GM23338 (cell line): ENCODE measurements at regions not wholly inside any gene's neighbourhood (a gene's known extent, or its start where the extent isn't known, plus 50 kb on each side); places are given as distances from the start of the nearest gene placed in this dataset.

Source experiments
- ATAC-seq: fragments of 200-7000 bp; cut with Tn5 transposase; 3 replicates; pipeline ENCODE4 v1.9.1; 2020
- DNase-seq: peaks from one replicate; pipeline ENCODE4 v3.0.0-alpha.2; 2015; ENCODE audit warnings: low spot score
- H2AFZ ChIP-seq: fragments of 200-600 bp; sonication (generic); 2 replicates; pipeline ENCODE4 v1.8.0; 2016; ENCODE audit warnings: antibody characterized with exemption, mild to moderate bottlenecking, moderate library complexity
- H3F3A ChIP-seq: fragments of 200-600 bp; sonication (generic); replicated peaks from 2 replicates; pipeline ENCODE4 v1.8.0; 2017; ENCODE audit warnings: antibody characterized with exemption, mixed run types, low read depth
- H3K27ac ChIP-seq: fragments of 200-600 bp; sonication (generic); 2 replicates; pipeline ENCODE4 v1.6.1; 2016; ENCODE audit warnings: low read depth
- H3K27me3 ChIP-seq: fragments of 200-600 bp; sonication (generic); 2 replicates; pipeline ENCODE4 v1.8.0; 2016; ENCODE audit warnings: mild to moderate bottlenecking, mixed run types, moderate library complexity; ENCODE audit not compliant: insufficient read depth
- H3K36me3 ChIP-seq: fragments of 200-600 bp; sonication (generic); 2 replicates; pipeline ENCODE4 v1.8.0; 2016; ENCODE audit warnings: mild to moderate bottlenecking; ENCODE audit not compliant: insufficient read depth
- H3K4me1 ChIP-seq: fragments of 200-600 bp; sonication (generic); 2 replicates; pipeline ENCODE4 v1.8.0; 2016; ENCODE audit warnings: mild to moderate bottlenecking, moderate library complexity; ENCODE audit not compliant: insufficient read depth
- H3K4me2 ChIP-seq: fragments of 200-600 bp; sonication (generic); 2 replicates; pipeline ENCODE4 v1.7.1; 2017; ENCODE audit warnings: mixed run types
- H3K4me3 ChIP-seq: fragments of 200-600 bp; sonication (generic); 2 replicates; pipeline ENCODE4 v1.6.1; 2016; ENCODE audit warnings: mixed run types
- H3K79me2 ChIP-seq: fragments of 200-600 bp; sonication (generic); replicated peaks from 2 replicates; pipeline ENCODE4 v1.8.0; 2017; ENCODE audit warnings: mild to moderate bottlenecking; ENCODE audit not compliant: insufficient read depth
- H3K9me2 ChIP-seq: fragments of 200-600 bp; sonication (generic); 2 replicates; pipeline ENCODE4 v1.8.0; 2017; ENCODE audit not compliant: insufficient read depth
- H4K20me1 ChIP-seq: fragments of 200-600 bp; sonication (generic); replicated peaks from 2 replicates; pipeline ENCODE4 v1.8.0; 2017; ENCODE audit warnings: mild to moderate bottlenecking; ENCODE audit not compliant: insufficient read depth
- H3K27ac Mint-ChIP-seq: 2 replicates; pipeline ENCODE4 v1.8.0; 2020; ENCODE audit warnings: inconsistent platforms, mild to moderate bottlenecking, moderate library complexity, mixed read lengths
- H3K27me3 Mint-ChIP-seq: 3 replicates; pipeline ENCODE4 v1.8.0; 2022; ENCODE audit warnings: low read depth, mild to moderate bottlenecking, moderate library complexity, mixed read lengths, inconsistent platforms; ENCODE audit not compliant: insufficient read depth, poor library complexity
- H3K36me3 Mint-ChIP-seq: 3 replicates; pipeline ENCODE4 v1.8.0; 2021; ENCODE audit warnings: low read depth, mild to moderate bottlenecking, inconsistent platforms, moderate library complexity, mixed read lengths
- H3K4me1 Mint-ChIP-seq: 3 replicates; pipeline ENCODE4 v1.8.0; 2020; ENCODE audit warnings: mild to moderate bottlenecking, inconsistent platforms, mixed read lengths
- H3K4me3 Mint-ChIP-seq: 3 replicates; pipeline ENCODE4 v1.8.0; 2021; ENCODE audit warnings: moderate library complexity, mild to moderate bottlenecking, inconsistent platforms, mixed read lengths
- H3K9me3 Mint-ChIP-seq: 3 replicates; pipeline ENCODE4 v1.8.0; 2020; ENCODE audit warnings: moderate library complexity, mild to moderate bottlenecking, inconsistent platforms, mixed read lengths
- CREB1 ChIP-seq: fragments of 250-450 bp; sonication (Bioruptor Pico); IDR thresholded peaks from 2 replicates; pipeline ENCODE4 v1.5.0; 2020; ENCODE audit warnings: low read depth, mild to moderate bottlenecking, moderate library complexity
- EZH2 ChIP-seq: fragments of 200-600 bp; sonication (generic); IDR thresholded peaks from one replicate; pipeline ENCODE4 v1.8.0; 2017; ENCODE audit warnings: antibody characterized with exemption, mild to moderate bottlenecking, low read depth; ENCODE audit not compliant: unreplicated experiment
- EZH2phosphoT487 ChIP-seq: fragments of 200-600 bp; sonication (generic); IDR thresholded peaks from one replicate; pipeline ENCODE4 v1.8.1; 2018; ENCODE audit warnings: antibody characterized with exemption; ENCODE audit not compliant: unreplicated experiment
- JUNB ChIP-seq: IDR thresholded peaks from one replicate; pipeline ENCODE4 v1.6.1; 2016; ENCODE audit warnings: antibody characterized with exemption; ENCODE audit not compliant: unreplicated experiment
- NANOG ChIP-seq: IDR thresholded peaks from 2 replicates; pipeline ENCODE4 v1.6.1; 2016; ENCODE audit warnings: antibody characterized with exemption, borderline replicate concordance
- POLR2AphosphoS5 ChIP-seq: IDR thresholded peaks from 2 replicates; pipeline ENCODE4 v1.6.1; 2016; ENCODE audit warnings: antibody characterized with exemption, low read depth
- STAT1 ChIP-seq: IDR thresholded peaks from one replicate; pipeline ENCODE4 v1.6.1; 2016; ENCODE audit warnings: antibody characterized with exemption; ENCODE audit not compliant: unreplicated experiment
- ZNF114 ChIP-seq: fragments of 250-450 bp; sonication (Bioruptor Pico); IDR thresholded peaks from 2 replicates; pipeline ENCODE4 v1.5.0; 2020; ENCODE audit warnings: mild to moderate bottlenecking, moderate library complexity
- TF ChIP-seq, protein P1 (sequence below): fragments of 250-450 bp; sonication (Bioruptor Pico); IDR thresholded peaks from 2 replicates; pipeline ENCODE4 v1.5.0; 2020; ENCODE audit warnings: mild to moderate bottlenecking, moderate library complexity
- TF ChIP-seq, protein P2 (sequence below), 2 experiments: fragments of 200-600 bp in 1 of 2; sonication (generic) in 1 of 2; conservative IDR thresholded peaks; 2 replicates each; pipeline versions ENCODE4 v1.5.1 to v1.6.1; 2016 to 2017; ENCODE audit warnings: antibody characterized with exemption in 2 of 2, low read depth in 2 of 2, mild to moderate bottlenecking in 2 of 2, moderate library complexity in 1 of 2
- TF ChIP-seq, protein P3 (sequence below): IDR thresholded peaks from one replicate; pipeline ENCODE4 v1.6.1; 2018; ENCODE audit warnings: antibody characterized with exemption; ENCODE audit not compliant: unreplicated experiment

DNA sequence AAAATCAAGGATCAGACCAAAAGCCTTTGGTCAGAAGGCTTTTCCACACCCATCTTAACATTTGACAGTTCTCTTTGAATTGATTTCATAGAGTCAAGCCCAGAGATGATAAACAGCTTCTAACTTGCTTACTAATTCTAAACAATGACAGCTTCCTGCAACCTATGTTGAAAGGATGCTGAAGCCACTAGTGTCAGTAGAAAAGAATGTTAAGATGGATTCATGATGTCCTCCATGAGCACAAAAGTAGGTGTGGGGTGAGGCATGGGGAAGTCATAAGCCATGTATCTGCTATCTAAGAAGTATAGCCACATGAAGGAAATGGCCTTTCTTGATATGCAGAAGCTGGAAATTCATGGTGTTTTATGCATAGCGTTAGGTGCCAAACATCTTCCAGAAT is 269.3 kb downstream of the DHX15 start:
- no peaks in the 10 kb centered on the region for H3F3A ChIP-seq

More for the DNA sequence above, 269.3 kb downstream of the DHX15 start:
- ATAC-seq (no peak), DNase-seq (no peak)
- Histone ChIP-seq H3K36me3 (no peaks in the 10 kb centered on the region), H2AFZ (no peak overlapping the region), H3K27ac (no peak overlapping the region), H3K9me2 (peaks cover 4% of the 10 kb centered on the region; the same call in 1 of the 2 replicates), H3K4me3 (no peak overlapping the region), H4K20me1 (no peaks in the 10 kb centered on the region), H3K27me3 (no peaks in the 10 kb centered on the region), H3K79me2 (no peaks in the 10 kb centered on the region), H3K4me2 (no peak overlapping the region), H3K4me1 (peaks cover 28% of the 10 kb centered on the region)
- Mint-ChIP-seq H3K4me1 (peaks cover 30% of the 10 kb centered on the region), H3K9me3 (no peaks in the 10 kb centered on the region), H3K27ac (no peak overlapping the region), H3K27me3 (no peaks in the 10 kb centered on the region), H3K36me3 (no peaks in the 10 kb centered on the region), H3K4me3 (no peak overlapping the region)
- TF ChIP-seq CREB1 (CRISPR knock-in tag) = no peak
- no peak for TF ChIP-seq JUNB
- TF ChIP-seq EZH2 = no peak
- TF ChIP-seq, protein P1, sequence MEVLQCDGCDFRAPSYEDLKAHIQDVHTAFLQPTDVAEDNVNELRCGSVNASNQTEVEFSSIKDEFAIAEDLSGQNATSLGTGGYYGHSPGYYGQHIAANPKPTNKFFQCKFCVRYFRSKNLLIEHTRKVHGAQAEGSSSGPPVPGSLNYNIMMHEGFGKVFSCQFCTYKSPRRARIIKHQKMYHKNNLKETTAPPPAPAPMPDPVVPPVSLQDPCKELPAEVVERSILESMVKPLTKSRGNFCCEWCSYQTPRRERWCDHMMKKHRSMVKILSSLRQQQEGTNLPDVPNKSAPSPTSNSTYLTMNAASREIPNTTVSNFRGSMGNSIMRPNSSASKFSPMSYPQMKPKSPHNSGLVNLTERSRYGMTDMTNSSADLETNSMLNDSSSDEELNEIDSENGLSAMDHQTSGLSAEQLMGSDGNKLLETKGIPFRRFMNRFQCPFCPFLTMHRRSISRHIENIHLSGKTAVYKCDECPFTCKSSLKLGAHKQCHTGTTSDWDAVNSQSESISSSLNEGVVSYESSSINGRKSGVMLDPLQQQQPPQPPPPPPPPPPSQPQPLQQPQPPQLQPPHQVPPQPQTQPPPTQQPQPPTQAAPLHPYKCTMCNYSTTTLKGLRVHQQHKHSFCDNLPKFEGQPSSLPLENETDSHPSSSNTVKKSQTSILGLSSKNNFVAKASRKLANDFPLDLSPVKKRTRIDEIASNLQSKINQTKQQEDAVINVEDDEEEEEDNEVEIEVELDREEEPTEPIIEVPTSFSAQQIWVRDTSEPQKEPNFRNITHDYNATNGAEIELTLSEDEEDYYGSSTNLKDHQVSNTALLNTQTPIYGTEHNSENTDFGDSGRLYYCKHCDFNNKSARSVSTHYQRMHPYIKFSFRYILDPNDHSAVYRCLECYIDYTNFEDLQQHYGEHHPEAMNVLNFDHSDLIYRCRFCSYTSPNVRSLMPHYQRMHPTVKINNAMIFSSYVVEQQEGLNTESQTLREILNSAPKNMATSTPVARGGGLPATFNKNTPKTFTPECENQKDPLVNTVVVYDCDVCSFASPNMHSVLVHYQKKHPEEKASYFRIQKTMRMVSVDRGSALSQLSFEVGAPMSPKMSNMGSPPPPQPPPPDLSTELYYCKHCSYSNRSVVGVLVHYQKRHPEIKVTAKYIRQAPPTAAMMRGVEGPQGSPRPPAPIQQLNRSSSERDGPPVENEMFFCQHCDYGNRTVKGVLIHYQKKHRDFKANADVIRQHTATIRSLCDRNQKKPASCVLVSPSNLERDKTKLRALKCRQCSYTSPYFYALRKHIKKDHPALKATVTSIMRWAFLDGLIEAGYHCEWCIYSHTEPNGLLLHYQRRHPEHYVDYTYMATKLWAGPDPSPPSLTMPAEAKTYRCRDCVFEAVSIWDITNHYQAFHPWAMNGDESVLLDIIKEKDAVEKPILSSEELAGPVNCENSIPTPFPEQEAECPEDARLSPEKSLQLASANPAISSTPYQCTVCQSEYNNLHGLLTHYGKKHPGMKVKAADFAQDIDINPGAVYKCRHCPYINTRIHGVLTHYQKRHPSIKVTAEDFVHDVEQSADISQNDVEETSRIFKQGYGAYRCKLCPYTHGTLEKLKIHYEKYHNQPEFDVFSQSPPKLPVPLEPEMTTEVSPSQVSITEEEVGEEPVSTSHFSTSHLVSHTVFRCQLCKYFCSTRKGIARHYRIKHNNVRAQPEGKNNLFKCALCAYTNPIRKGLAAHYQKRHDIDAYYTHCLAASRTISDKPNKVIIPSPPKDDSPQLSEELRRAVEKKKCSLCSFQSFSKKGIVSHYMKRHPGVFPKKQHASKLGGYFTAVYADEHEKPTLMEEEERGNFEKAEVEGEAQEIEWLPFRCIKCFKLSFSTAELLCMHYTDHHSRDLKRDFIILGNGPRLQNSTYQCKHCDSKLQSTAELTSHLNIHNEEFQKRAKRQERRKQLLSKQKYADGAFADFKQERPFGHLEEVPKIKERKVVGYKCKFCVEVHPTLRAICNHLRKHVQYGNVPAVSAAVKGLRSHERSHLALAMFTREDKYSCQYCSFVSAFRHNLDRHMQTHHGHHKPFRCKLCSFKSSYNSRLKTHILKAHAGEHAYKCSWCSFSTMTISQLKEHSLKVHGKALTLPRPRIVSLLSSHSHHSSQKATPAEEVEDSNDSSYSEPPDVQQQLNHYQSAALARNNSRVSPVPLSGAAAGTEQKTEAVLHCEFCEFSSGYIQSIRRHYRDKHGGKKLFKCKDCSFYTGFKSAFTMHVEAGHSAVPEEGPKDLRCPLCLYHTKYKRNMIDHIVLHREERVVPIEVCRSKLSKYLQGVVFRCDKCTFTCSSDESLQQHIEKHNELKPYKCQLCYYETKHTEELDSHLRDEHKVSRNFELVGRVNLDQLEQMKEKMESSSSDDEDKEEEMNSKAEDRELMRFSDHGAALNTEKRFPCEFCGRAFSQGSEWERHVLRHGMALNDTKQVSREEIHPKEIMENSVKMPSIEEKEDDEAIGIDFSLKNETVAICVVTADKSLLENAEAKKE (CRISPR knock-in tag) = no peak
- no peak for TF ChIP-seq POLR2AphosphoS5
- TF ChIP-seq, protein P2, sequence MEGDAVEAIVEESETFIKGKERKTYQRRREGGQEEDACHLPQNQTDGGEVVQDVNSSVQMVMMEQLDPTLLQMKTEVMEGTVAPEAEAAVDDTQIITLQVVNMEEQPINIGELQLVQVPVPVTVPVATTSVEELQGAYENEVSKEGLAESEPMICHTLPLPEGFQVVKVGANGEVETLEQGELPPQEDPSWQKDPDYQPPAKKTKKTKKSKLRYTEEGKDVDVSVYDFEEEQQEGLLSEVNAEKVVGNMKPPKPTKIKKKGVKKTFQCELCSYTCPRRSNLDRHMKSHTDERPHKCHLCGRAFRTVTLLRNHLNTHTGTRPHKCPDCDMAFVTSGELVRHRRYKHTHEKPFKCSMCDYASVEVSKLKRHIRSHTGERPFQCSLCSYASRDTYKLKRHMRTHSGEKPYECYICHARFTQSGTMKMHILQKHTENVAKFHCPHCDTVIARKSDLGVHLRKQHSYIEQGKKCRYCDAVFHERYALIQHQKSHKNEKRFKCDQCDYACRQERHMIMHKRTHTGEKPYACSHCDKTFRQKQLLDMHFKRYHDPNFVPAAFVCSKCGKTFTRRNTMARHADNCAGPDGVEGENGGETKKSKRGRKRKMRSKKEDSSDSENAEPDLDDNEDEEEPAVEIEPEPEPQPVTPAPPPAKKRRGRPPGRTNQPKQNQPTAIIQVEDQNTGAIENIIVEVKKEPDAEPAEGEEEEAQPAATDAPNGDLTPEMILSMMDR (conservative IDR thresholded peaks at IDR 0.05; ENCODE audit: low read depth in 2 of 2) = no peak
- no peak for TF ChIP-seq STAT1
- TF ChIP-seq ZNF114 (CRISPR knock-in tag) = no peak
- TF ChIP-seq, protein P3, sequence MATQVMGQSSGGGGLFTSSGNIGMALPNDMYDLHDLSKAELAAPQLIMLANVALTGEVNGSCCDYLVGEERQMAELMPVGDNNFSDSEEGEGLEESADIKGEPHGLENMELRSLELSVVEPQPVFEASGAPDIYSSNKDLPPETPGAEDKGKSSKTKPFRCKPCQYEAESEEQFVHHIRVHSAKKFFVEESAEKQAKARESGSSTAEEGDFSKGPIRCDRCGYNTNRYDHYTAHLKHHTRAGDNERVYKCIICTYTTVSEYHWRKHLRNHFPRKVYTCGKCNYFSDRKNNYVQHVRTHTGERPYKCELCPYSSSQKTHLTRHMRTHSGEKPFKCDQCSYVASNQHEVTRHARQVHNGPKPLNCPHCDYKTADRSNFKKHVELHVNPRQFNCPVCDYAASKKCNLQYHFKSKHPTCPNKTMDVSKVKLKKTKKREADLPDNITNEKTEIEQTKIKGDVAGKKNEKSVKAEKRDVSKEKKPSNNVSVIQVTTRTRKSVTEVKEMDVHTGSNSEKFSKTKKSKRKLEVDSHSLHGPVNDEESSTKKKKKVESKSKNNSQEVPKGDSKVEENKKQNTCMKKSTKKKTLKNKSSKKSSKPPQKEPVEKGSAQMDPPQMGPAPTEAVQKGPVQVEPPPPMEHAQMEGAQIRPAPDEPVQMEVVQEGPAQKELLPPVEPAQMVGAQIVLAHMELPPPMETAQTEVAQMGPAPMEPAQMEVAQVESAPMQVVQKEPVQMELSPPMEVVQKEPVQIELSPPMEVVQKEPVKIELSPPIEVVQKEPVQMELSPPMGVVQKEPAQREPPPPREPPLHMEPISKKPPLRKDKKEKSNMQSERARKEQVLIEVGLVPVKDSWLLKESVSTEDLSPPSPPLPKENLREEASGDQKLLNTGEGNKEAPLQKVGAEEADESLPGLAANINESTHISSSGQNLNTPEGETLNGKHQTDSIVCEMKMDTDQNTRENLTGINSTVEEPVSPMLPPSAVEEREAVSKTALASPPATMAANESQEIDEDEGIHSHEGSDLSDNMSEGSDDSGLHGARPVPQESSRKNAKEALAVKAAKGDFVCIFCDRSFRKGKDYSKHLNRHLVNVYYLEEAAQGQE = no peak
- TF ChIP-seq EZH2phosphoT487 = no peak
- no peak for TF ChIP-seq NANOG
